TTC549 (cell line): ENCODE measurements at regions not wholly inside any gene's neighbourhood (a gene's known extent, or its start where the extent isn't known, plus 50 kb on each side); places are given as distances from the start of the nearest gene placed in this dataset.

Experiments
- FAIRE-seq: peaks from 2 replicates; lab custom pipeline; 2012; peaks lifted over from hg19 to GRCh38; lab: Jason Lieb, UNC

DNA sequence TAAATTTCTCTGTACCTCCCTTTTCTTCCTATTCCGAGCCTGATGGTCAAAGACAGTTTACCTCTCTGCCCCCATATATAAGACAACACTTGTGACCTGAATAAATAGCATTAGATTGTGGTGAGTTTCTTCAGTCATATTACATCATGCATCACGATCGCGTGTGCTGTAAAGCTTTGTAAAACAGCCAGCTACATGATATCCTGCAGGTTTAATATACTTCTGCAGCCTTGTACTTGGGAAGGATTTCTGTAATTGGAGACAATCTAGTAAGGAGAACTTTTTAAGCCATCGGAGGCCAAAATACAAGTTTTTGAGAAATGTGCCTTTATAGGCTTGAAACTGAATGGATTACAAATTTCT is 711.8 kb upstream of the WWC1 start:
- no peak for FAIRE-seq

GRCh38 chr5:167580608-167581007 is 710.8 kb upstream of the WWC1 start:
- no peak for FAIRE-seq

GRCh38 chr5:167582283-167582682 is 709.2 kb upstream of the WWC1 start:
- FAIRE-seq = no peak

GRCh38 chr5:167582886-167583285 is 708.6 kb upstream of the WWC1 start:
- FAIRE-seq = no peak

DNA sequence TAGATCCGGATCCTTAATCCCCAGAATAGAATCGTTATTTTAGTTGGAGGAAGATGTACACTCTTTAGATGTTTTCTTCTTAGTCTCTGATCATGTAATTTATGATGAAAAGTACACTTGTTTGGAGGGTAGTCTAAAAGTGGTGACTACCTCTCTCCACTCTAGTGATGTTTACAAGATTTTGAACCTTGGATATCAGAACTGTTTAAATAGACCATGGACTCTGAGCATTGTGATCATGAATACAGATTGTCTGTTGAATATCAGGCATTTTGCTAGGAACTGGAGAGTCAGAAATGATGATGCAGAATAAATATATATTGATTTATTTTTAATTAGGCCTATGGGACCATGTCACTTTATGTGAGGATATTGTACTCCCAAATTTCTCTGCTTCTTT is 706.3 kb upstream of the WWC1 start:
- FAIRE-seq = no peak

- FAIRE-seq = no peak
Observed at GRCh38 chr5:167587772-167588437, 703.5 kb upstream of the WWC1 start.

- FAIRE-seq = no peak
Observed at GRCh38 chr5:167592114-167592513, 699.3 kb upstream of the WWC1 start.

- no peak for FAIRE-seq
Observed at GRCh38 chr5:167593329-167594060, 698.0 kb upstream of the WWC1 start.

DNA sequence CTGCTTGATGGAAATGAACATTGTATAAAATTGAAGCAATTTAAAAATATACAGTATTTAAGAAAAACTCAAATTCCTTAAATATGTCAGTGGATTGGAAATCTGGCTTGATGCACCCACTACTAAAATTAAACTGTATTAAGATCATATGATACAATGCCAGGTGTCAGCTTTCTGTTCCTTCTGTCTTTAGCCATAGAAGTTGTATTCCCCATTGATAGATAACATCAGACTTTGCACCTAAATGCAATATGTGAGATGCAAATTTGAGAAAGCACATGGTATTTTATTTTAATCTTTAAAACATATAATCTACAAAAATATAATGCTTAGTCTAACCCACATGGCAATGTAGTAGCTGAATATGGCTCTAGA is 697.4 kb upstream of the WWC1 start:
- FAIRE-seq = no peak

DNA sequence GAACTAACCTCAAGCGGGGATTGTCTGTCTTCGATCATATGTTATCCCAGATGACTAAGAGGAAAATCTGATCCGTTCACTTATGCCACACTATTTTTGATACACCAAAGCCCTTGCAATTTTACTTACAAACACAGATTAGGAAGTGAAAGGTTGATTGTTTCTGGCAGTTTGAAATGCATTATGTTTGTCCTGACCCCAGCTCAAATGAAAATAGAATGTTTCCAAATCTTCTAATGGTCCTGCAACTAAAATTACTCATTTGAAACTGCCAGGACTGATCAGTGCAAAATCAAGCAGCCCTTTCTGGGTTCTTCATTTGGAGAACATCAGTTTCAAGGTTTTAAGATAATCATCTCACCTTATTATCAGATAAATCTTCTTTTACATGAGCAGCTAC is 696.7 kb upstream of the WWC1 start:
- no peak for FAIRE-seq

DNA sequence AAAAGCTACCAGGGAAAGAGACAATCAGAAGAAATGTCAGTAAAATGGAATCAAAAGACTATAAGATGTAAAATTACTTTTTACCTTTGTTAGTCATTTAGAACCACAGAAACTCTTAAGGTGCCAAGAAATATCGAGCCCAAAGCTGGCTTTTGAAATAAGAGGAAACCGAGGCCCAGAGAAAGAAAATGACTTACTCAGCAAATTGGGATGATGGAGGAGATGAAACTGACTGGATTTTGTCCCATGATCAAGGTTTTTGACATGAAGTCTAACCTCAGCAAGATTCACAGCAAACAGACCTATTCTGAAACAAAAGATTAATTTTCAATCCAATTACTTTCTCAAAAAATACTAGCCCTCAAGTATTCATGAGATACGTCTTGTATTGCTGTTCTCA is 696.2 kb upstream of the WWC1 start:
- FAIRE-seq = no peak

GRCh38 chr5:167598166-167598565 is 693.3 kb upstream of the WWC1 start:
- no peak for FAIRE-seq

- no peak for FAIRE-seq
Observed at GRCh38 chr5:167602067-167602466, 689.4 kb upstream of the WWC1 start.

DNA sequence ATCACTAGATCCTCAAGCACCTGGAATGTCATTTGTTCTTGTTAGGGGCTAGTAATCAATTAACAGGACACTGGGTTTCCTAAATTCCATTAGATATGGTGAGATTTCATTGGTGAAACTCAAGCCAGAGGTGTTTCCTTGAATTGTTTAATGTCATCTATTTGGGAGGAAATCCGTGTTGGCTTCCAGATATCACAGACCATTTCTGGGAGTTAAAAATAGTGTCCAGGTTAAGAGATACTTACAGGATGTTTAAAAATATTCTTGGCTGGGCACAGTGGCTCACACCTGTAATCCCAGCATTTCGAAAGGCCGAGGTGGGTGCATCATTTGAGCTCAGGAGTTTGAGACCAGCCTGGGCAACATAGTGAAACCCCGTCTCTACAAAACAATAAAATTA is 688.3 kb upstream of the WWC1 start:
- no peak for FAIRE-seq

- FAIRE-seq = no peak
Observed at GRCh38 chr5:167608390-167609272, 682.8 kb upstream of the WWC1 start.

- no peak for FAIRE-seq
Observed at GRCh38 chr5:167614294-167615021, 677.0 kb upstream of the WWC1 start.

DNA sequence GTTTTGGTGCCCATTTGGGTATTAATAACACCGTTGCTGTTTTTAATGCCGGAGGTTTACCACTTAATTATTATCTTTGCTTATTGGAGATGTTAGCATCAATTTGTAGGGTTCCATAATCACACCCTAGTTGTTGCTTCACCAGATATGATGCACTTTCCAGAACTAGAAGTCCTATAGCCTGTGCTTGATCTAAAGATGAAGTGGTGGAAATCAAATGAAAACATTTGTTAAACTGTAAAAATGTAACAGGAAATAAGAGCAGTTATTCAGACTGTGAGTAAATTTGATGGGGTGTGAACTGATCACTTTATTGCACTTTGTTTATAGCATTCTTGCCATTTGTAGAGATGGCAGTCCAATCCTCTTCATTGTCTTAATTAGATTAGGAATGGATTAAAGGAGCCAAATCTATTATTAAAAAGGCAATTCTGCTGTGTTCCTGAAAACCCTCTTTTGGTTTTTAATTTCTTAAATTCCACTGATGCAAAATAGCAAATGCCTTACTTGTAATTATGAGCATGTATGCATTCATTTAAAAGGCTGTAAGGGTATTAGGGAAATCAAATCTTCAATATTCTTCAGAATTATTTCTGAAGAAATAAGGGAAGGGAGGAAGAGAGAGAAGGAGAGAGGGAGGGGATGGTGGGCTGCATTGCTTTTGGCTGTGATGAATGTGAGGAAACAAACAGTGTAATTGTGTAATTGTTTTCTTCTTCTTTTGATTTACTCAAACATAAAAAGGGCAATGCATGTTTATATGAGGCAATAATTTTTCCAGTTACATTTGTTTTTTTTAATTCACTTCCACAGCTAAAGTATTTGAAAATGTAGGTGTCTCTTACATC is 675.2 kb upstream of the WWC1 start:
- no peak for FAIRE-seq

GRCh38 chr5:167623354-167623753 is 668.1 kb upstream of the WWC1 start:
- FAIRE-seq = no peak

DNA sequence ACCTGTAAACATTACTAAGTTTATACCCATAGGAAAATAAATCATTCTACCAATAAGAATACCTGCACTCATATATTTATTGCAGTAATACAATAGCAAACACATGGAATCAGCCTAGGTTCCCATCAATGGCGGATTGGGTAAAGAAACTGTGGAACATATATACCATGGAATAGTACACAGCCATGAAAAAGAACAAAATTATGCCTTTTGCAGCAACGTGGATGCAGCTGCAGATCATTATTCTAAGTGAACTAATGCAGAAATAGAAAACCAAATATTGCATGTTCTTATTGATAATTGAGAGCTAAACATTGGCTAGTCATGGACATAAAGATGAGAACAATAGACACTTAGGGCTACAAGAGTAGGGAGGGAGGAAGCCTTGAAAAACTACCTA is 667.4 kb upstream of the WWC1 start:
- FAIRE-seq = no peak

DNA sequence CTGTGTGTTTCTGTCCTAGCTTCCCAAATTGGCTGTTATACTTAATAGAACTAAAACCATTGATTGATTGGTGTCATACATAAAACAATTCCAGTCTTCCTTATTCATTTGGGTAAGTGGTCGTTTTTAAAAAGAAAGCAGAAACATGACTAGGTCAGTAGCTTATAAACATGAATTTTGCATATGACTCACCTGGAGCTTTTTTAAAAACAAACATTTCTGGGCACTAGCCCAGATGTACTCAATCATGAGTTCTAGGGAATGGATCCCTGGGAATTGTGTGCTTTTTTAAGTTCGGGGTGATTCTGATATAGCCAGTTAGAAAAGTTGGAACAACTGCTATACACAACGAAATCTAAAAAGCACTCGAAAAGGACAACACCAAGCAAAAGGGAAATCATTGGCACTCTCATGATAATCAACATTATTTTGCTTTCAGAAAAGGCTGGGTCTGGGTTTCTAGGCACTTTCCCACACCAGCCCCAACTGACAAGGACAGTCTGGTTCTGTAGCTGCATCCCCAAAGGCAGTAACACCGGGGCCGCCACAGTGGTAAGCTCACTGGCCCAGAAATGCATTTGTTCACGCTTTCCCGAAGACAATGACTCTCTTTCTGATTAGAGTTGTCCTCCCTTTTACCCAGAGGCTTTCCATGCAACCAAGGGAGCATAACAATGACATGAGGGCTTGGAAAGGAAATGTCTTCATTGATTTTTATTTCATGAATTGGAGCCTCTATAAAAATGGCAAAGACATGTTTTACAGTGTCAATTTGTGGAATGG is 664.9 kb upstream of the WWC1 start:
- no peak for FAIRE-seq

- FAIRE-seq = no peak
Observed at GRCh38 chr5:167629634-167630033, 661.8 kb upstream of the WWC1 start.
